SJSA1 (cell line): ENCODE measurements at regions not wholly inside any gene's neighbourhood (a gene's known extent, or its start where the extent isn't known, plus 50 kb on each side); places are given as distances from the start of the nearest gene placed in this dataset.

Experiments used
- DNase-seq, 2 experiments: peaks; one replicate each; pipeline ENCODE4 v3.0.0-alpha.2; 2015 to 2020; ENCODE audit warnings: low spot score in 2 of 2, low read depth in 1 of 2
- H3K27ac ChIP-seq: fragments of 250-450 bp; sonication (Bioruptor Pico); 2 replicates; pipeline ENCODE4 v1.5.1; 2020; ENCODE audit warnings: mild to moderate bottlenecking, moderate library complexity
- H3K27me3 ChIP-seq: fragments of 250-450 bp; sonication (Bioruptor Pico); replicated peaks from 2 replicates; pipeline ENCODE4 v1.5.1; 2020; ENCODE audit warnings: mild to moderate bottlenecking, moderate library complexity
- H3K36me3 ChIP-seq: fragments of 250-450 bp; sonication (Bioruptor Pico); 2 replicates; pipeline ENCODE4 v1.5.1; 2020; ENCODE audit warnings: mild to moderate bottlenecking
- H3K4me1 ChIP-seq: fragments of 250-450 bp; sonication (Bioruptor Pico); replicated peaks from 2 replicates; pipeline ENCODE4 v1.6.1; 2021; ENCODE audit warnings: mild to moderate bottlenecking
- H3K4me3 ChIP-seq: fragments of 250-450 bp; sonication (Bioruptor Pico); 2 replicates; pipeline ENCODE4 v1.5.1; 2020; ENCODE audit warnings: mild to moderate bottlenecking
- H3K9me3 ChIP-seq: fragments of 250-450 bp; sonication (Bioruptor Pico); replicated peaks from 2 replicates; pipeline ENCODE4 v1.5.1; 2020; ENCODE audit warnings: mild to moderate bottlenecking

GRCh38 chr2:64289737-64290136 is 145.5 kb upstream of the PELI1 start:
- H3K36me3 ChIP-seq: no peaks in the 10 kb centered on the region

DNA sequence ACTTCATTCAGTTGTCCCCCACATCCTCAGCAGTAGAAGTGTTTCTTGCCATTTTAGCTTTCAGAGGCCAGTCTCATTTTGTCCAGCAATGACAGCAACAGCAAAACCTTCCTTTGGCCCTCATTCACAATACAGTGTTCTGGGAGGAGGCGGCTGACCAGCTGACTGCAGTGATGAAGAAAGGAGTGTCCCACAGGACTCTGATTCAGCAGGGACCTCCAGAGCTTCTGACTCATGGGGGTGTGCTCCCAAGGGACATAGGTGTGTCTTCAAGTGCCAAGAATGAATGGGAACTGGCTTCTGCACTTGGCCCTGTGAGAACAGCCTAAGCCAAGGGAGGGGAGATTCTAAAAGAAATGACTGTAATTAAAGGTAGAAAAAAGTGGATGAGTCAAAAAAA is 147.0 kb upstream of the PELI1 start:
- peak; percentile 86 to 87 for DNase-seq
- H3K9me3 ChIP-seq: no peaks in the 10 kb centered on the region
- H3K4me3 ChIP-seq: no peak overlapping the region
- H3K27ac ChIP-seq: no peak overlapping the region
- H3K4me1 ChIP-seq: peaks cover 29% of the 10 kb centered on the region
- no peaks in the 10 kb centered on the region for H3K36me3 ChIP-seq
- H3K27me3 ChIP-seq: no peaks in the 10 kb centered on the region

More at GRCh38 chr2:64289737-64290136, 145.5 kb upstream of the PELI1 start:
- no peaks in the 10 kb centered on the region for H3K9me3 ChIP-seq
- no peaks in the 10 kb centered on the region for H3K27me3 ChIP-seq
- H3K4me3 ChIP-seq: no peak overlapping the region
- DNase-seq: no peak
- no peak overlapping the region for H3K27ac ChIP-seq
- peaks cover 29% of the 10 kb centered on the region for H3K4me1 ChIP-seq

- Histone ChIP-seq H3K27ac (no peak overlapping the region), H3K36me3 (no peaks in the 10 kb centered on the region), H3K4me3 (no peak overlapping the region), H3K9me3 (no peaks in the 10 kb centered on the region), H3K4me1 (peaks cover 14% of the 10 kb centered on the region), H3K27me3 (peaks cover 4% of the 10 kb centered on the region; the same call in 1 of the 2 replicates)
- no peak for DNase-seq
Observed at GRCh38 chr2:64295326-64296139, 151.3 kb upstream of the PELI1 start.

- Histone ChIP-seq H3K4me3 (no peak overlapping the region), H3K9me3 (no peaks in the 10 kb centered on the region), H3K4me1 (peaks cover 8% of the 10 kb centered on the region), H3K36me3 (no peaks in the 10 kb centered on the region), H3K27ac (no peak overlapping the region), H3K27me3 (peaks cover 4% of the 10 kb centered on the region)
- no peak for DNase-seq
Observed at GRCh38 chr2:64296140-64296480, 151.9 kb upstream of the PELI1 start.

- no peak for DNase-seq
- Histone ChIP-seq H3K27me3 (peaks cover 4% of the 10 kb centered on the region), H3K4me1 (peaks cover under 1% of the 10 kb centered on the region)
Observed at GRCh38 chr2:64296695-64297346, 152.6 kb upstream of the PELI1 start.

GRCh38 chr2:64298161-64298560 is 153.9 kb upstream of the PELI1 start:
- H3K27ac ChIP-seq: no peak overlapping the region
- H3K4me1 ChIP-seq: no peaks in the 10 kb centered on the region
- no peak for DNase-seq
- no peaks in the 10 kb centered on the region for H3K9me3 ChIP-seq
- H3K36me3 ChIP-seq: no peaks in the 10 kb centered on the region
- no peak overlapping the region for H3K4me3 ChIP-seq
- H3K27me3 ChIP-seq: peaks cover 4% of the 10 kb centered on the region

More at GRCh38 chr2:64296695-64297346, 152.6 kb upstream of the PELI1 start:
- H3K4me3 ChIP-seq: no peak overlapping the region
- H3K36me3 ChIP-seq: no peaks in the 10 kb centered on the region
- no peaks in the 10 kb centered on the region for H3K9me3 ChIP-seq
- H3K27ac ChIP-seq: no peak overlapping the region

DNA sequence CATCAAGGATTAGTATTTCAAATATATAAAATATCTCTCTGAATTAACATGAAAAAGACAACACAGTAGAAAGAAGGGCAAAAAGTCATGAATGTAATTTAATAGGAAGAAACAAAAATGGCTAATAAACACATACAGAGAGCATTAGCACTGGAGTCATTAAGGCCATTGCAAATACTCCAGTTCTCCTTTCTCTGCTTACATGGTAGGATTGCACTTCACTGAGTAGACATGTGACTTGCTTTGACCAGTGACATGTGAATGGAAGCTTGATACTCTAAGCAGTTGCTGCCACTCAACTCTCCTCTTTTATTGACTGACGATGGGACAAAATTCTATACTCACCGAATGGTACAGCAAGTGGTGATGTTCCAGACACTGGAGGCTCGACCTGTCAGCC is 153.9 kb upstream of the LGALSL start:
- peaks cover 4% of the 10 kb centered on the region for H3K27me3 ChIP-seq

GRCh38 chr2:64303250-64303649 is 150.7 kb upstream of the LGALSL start:
- Histone ChIP-seq H3K4me3 (no peak overlapping the region), H3K9me3 (no peaks in the 10 kb centered on the region), H3K27ac (no peak overlapping the region), H3K36me3 (no peaks in the 10 kb centered on the region), H3K27me3 (peaks cover 4% of the 10 kb centered on the region), H3K4me1 (no peaks in the 10 kb centered on the region)
- no peak for DNase-seq

More for the DNA sequence above, 153.9 kb upstream of the LGALSL start:
- no peaks in the 10 kb centered on the region for H3K9me3 ChIP-seq
- H3K27ac ChIP-seq: no peak overlapping the region
- H3K36me3 ChIP-seq: no peaks in the 10 kb centered on the region
- no peak for DNase-seq
- no peaks in the 10 kb centered on the region for H3K4me1 ChIP-seq
- no peak overlapping the region for H3K4me3 ChIP-seq

DNA sequence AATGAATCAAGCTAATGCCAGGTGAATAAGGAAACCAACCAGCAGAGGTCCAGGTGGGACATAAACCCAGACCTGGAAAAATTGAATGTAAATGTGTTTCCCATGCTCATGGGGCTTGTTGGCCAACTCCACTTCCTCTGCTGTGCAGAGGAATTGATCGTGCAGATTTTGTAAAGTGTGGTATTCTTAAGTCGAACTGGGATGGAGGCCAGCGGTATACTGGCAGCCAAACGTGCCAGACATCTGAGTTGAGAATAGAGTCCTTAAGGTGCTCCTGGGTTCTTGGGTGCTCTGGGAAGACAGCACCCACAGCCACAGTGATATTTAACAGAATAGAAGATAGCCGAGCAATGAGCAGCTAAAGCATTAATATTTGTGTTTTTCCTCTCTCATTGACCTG is 146.5 kb upstream of the LGALSL start:
- no peak overlapping the region for H3K27ac ChIP-seq
- peaks cover 6% of the 10 kb centered on the region for H3K4me1 ChIP-seq
- no peaks in the 10 kb centered on the region for H3K36me3 ChIP-seq
- no peak for DNase-seq
- no peaks in the 10 kb centered on the region for H3K9me3 ChIP-seq
- no peak overlapping the region for H3K4me3 ChIP-seq
- H3K27me3 ChIP-seq: no peaks in the 10 kb centered on the region

DNA sequence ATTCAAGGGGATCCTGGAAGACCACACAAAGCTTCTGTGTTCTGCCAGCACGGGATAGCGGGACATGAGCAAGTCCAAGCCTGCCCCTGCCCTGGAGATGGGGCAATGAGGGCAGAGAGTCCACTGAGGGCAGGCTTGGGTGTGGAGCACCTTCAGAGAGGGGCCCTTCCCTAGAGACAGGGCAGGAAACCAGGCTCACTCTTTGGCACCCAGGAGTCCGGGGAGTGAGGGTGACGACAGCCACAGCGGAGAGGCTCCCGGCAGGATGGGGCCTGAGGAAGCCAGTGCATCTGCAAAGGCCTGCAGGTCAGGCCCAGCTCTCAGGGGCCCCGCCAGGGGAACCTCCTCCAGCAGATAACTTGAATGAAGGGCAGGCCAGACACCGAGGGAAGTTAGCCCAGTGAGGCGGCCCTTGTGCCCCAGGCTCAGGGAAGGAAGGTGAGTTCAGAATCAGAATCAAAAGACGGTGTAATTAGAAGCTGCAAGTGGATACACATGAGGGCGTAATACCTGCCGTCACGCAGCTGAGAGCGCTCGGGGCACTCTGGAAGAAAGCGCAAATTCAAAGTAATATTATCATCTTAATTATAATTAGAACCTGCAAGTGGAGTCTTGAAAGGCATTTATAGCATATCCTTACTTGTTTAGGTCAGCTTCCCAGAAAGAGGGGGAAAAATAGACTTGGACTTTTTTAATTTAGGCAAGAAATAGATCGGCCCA is 142.6 kb upstream of the LGALSL start:
- H3K27ac ChIP-seq: no peak overlapping the region
- H3K9me3 ChIP-seq: no peaks in the 10 kb centered on the region
- no peak for DNase-seq
- no peaks in the 10 kb centered on the region for H3K36me3 ChIP-seq
- H3K27me3 ChIP-seq: 0 out of 2 replicates have a peak, but pooled peaks cover 3% of the 10 kb centered on the region
- no peak overlapping the region for H3K4me3 ChIP-seq
- peaks cover 9% of the 10 kb centered on the region for H3K4me1 ChIP-seq

DNA sequence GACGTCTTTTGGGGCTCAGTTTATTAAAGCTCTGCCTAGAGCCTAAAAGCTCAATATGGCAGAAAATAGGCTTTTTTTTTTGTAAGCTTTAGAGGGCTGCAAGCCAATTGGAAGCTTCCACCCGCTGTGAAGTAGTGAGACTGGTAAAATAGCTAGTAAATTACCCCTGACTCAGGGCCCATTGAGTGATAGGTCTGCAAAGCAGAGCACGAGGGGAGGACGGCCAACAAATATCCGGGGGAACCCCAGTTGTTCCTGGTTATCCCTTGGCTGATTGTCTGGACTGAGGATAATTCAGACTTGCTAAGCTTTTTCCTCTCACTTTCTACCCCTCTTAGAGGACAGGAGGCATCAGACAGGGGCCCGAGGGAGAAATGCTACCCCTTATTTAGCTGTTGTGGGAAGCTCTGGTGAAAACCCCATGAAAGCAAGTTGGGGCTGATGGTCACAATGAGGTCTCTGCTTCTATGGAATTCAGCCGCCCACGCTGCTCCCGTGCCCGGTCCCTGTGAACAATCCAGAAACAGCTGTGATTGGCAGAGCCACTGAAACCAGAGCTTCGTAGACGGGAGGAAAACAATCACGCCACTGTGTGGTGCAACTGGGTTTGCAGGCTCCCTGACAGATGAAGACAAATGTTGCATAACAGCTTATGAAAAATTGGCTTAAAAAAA is 141.9 kb upstream of the LGALSL start:
- Histone ChIP-seq H3K27me3 (0 out of 2 replicates have a peak, but pooled peaks cover 3% of the 10 kb centered on the region), H3K4me1 (peaks cover 9% of the 10 kb centered on the region), H3K4me3 (no peak overlapping the region), H3K36me3 (no peaks in the 10 kb centered on the region), H3K27ac (no peak overlapping the region), H3K9me3 (no peaks in the 10 kb centered on the region)
- peak; percentile 57 to 70 for DNase-seq

GRCh38 chr2:64312622-64313397 is 141.2 kb upstream of the LGALSL start:
- Histone ChIP-seq H3K4me3 (no peak overlapping the region), H3K27ac (no peak overlapping the region), H3K9me3 (no peaks in the 10 kb centered on the region), H3K4me1 (peaks cover 9% of the 10 kb centered on the region), H3K27me3 (0 out of 2 replicates have a peak, but pooled peaks cover 3% of the 10 kb centered on the region), H3K36me3 (no peaks in the 10 kb centered on the region)
- no peak for DNase-seq

GRCh38 chr2:64313398-64313723 is 140.6 kb upstream of the LGALSL start:
- Histone ChIP-seq H3K36me3 (no peaks in the 10 kb centered on the region), H3K27ac (no peak overlapping the region), H3K9me3 (no peaks in the 10 kb centered on the region), H3K4me1 (peaks cover 9% of the 10 kb centered on the region), H3K27me3 (0 out of 2 replicates have a peak, but pooled peaks cover 3% of the 10 kb centered on the region), H3K4me3 (no peak overlapping the region)
- DNase-seq: no peak
